Trophoblast cell (in vitro differentiated cells and primary cell): ENCODE measurements at regions not wholly inside any gene's neighbourhood (a gene's known extent, or its start where the extent isn't known, plus 50 kb on each side); places are given as distances from the start of the nearest gene placed in this dataset.

Experiments used
- DNase-seq, 2 donors: peaks; one replicate each; pipeline ENCODE4 v3.0.0-alpha.2; 2016
- H2AFZ ChIP-seq: 2 replicates; pipeline ENCODE4 v1.6.1; 2013; ENCODE audit warnings: low read length, moderate library complexity, mild to moderate bottlenecking; ENCODE audit not compliant: insufficient read depth, poor library complexity
- H2AK5ac ChIP-seq: 2 replicates; pipeline ENCODE4 v1.6.1; 2013; ENCODE audit warnings: mild to moderate bottlenecking, low read length
- H2BK120ac ChIP-seq: 2 replicates; pipeline ENCODE4 v1.6.1; 2013; ENCODE audit warnings: low read length, mild to moderate bottlenecking, moderate library complexity; ENCODE audit not compliant: insufficient read depth, poor library complexity
- H2BK12ac ChIP-seq: 2 replicates; pipeline ENCODE4 v1.6.1; 2013; ENCODE audit warnings: mild to moderate bottlenecking, low read length, moderate library complexity
- H2BK5ac ChIP-seq: 2 replicates; pipeline ENCODE4 v1.6.1; 2013; ENCODE audit warnings: low read length, low read depth, moderate library complexity, mild to moderate bottlenecking; ENCODE audit not compliant: poor library complexity
- H3K14ac ChIP-seq: 2 replicates; pipeline ENCODE4 v1.6.1; 2013; ENCODE audit warnings: mild to moderate bottlenecking, low read length
- H3K18ac ChIP-seq: 2 replicates; pipeline ENCODE4 v1.6.1; 2013; ENCODE audit warnings: mild to moderate bottlenecking, low read length
- H3K23ac ChIP-seq: 2 replicates; pipeline ENCODE4 v1.6.1; 2013; ENCODE audit warnings: low read length
- H3K27ac ChIP-seq: 2 replicates; pipeline ENCODE4 v1.5.1; 2013; ENCODE audit warnings: low read depth, mild to moderate bottlenecking, inconsistent platforms, low read length, moderate library complexity
- H3K27me3 ChIP-seq: 2 replicates; pipeline ENCODE4 v1.6.1; 2013; ENCODE audit warnings: inconsistent platforms, mild to moderate bottlenecking, low read length, moderate library complexity; ENCODE audit not compliant: insufficient read depth
- H3K36me3 ChIP-seq, 2 experiments: 1 replicate in 1 of 2; 2 replicates in 1 of 2; pipeline ENCODE4 v1.6.1; 2013; ENCODE audit warnings: low read length in 2 of 2, mild to moderate bottlenecking in 2 of 2, moderate library complexity in 1 of 2; ENCODE audit not compliant: insufficient read depth in 2 of 2, control insufficient read depth in 1 of 2
- H3K4ac ChIP-seq: 2 replicates; pipeline ENCODE4 v1.6.1; 2013; ENCODE audit warnings: low read depth, mild to moderate bottlenecking, low read length, moderate library complexity
- H3K4me1 ChIP-seq, 2 experiments: 1 replicate in 1 of 2; 2 replicates in 1 of 2; pipeline ENCODE4 v1.6.1; 2013; ENCODE audit warnings: low read length in 2 of 2, mild to moderate bottlenecking in 2 of 2, moderate library complexity in 1 of 2; ENCODE audit not compliant: insufficient read depth in 2 of 2, control insufficient read depth in 1 of 2
- H3K4me2 ChIP-seq: 2 replicates; pipeline ENCODE4 v1.6.1; 2013; ENCODE audit warnings: inconsistent platforms, mild to moderate bottlenecking, low read length, moderate library complexity
- H3K4me3 ChIP-seq: 2 replicates; pipeline ENCODE4 v1.5.1; 2013; ENCODE audit warnings: mild to moderate bottlenecking, low read depth, low read length, inconsistent platforms
- H3K79me1 ChIP-seq: one replicate; pipeline ENCODE4 v1.6.1; 2013; ENCODE audit warnings: low read length
- H3K79me2 ChIP-seq: 2 replicates; pipeline ENCODE4 v1.6.1; 2013; ENCODE audit warnings: low read length, mild to moderate bottlenecking; ENCODE audit not compliant: control insufficient read depth, insufficient read depth, poor library complexity
- H3K9ac ChIP-seq: 2 replicates; pipeline ENCODE4 v1.6.1; 2013; ENCODE audit warnings: mild to moderate bottlenecking, low read length
- H3K9me3 ChIP-seq: 2 replicates; pipeline ENCODE4 v1.6.1; 2013; ENCODE audit warnings: low read depth, mild to moderate bottlenecking, control low read depth, inconsistent platforms, low read length; ENCODE audit not compliant: insufficient read depth
- H4K12ac ChIP-seq: 2 replicates; pipeline ENCODE4 v1.6.1; 2013; ENCODE audit warnings: low read depth, mild to moderate bottlenecking, low read length, moderate library complexity
- H4K8ac ChIP-seq: 2 replicates; pipeline ENCODE4 v1.6.1; 2013; ENCODE audit warnings: low read depth, mild to moderate bottlenecking, low read length, moderate library complexity
- H4K91ac ChIP-seq: one replicate; pipeline ENCODE4 v1.6.1; 2013; ENCODE audit warnings: low read depth, mild to moderate bottlenecking, low read length, moderate library complexity
- WGBS: extraction: QIAGEN DNeasy Blood & Tissue Kit; methylation state at CpG from one replicate; pipeline ENCODE4 v1.1.7; 2013; ENCODE audit warnings: missing lambda C conversion rate; ENCODE audit not compliant: insufficient read length, insufficient coverage; ENCODE audit errors: extremely low coverage; 5-methylcytosine and 5-hydroxymethylcytosine counted together

DNA sequence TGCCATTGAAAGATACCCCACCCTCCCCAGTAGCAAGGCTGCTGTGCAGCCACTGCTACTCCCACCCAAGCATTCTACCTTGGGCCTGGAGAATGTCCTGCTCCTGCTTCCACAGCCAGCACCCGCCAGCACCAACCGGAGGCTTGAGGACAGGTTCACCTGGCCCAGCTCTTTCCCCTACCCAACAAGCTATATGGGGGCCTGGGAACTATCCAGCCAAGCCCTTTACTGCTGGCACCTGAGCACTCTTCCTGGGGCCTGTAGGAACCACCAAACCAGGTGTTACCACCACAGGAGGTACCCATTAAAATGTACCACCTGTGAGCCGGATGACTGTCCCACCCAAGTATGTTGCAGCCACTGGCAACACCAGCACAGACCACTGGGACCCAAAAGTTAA lies 86.1 kb upstream of the GHR start:
- no peak overlapping the region for H4K8ac ChIP-seq
- no peak overlapping the region for H3K4me3 ChIP-seq
- no peak overlapping the region for H2BK12ac ChIP-seq
- no peak overlapping the region for H4K91ac ChIP-seq
- no peak overlapping the region for H3K18ac ChIP-seq
- no peak overlapping the region for H3K4ac ChIP-seq
- no peak overlapping the region for H2AK5ac ChIP-seq
- H2AFZ ChIP-seq = no peak overlapping the region
- H3K79me1 ChIP-seq = no peaks in the 10 kb centered on the region
- no peaks in the 10 kb centered on the region for H3K27me3 ChIP-seq
- peaks cover 5% of the 10 kb centered on the region for H3K9me3 ChIP-seq
- H3K36me3 ChIP-seq = no peaks in the 10 kb centered on the region
- H2BK5ac ChIP-seq = no peak overlapping the region
- H3K23ac ChIP-seq = no peak overlapping the region
- no peak overlapping the region for H4K12ac ChIP-seq
- no peak overlapping the region for H2BK120ac ChIP-seq
- H3K79me2 ChIP-seq = no peaks in the 10 kb centered on the region
- H3K4me1 ChIP-seq = no peaks in the 10 kb centered on the region
- no peak for DNase-seq
- H3K27ac ChIP-seq = no peak overlapping the region
- no CpG with 5 or more reads among the region's 3 CpGs for WGBS
- H3K14ac ChIP-seq = no peak overlapping the region
- H3K9ac ChIP-seq = no peak overlapping the region
- no peak overlapping the region for H3K4me2 ChIP-seq

DNA sequence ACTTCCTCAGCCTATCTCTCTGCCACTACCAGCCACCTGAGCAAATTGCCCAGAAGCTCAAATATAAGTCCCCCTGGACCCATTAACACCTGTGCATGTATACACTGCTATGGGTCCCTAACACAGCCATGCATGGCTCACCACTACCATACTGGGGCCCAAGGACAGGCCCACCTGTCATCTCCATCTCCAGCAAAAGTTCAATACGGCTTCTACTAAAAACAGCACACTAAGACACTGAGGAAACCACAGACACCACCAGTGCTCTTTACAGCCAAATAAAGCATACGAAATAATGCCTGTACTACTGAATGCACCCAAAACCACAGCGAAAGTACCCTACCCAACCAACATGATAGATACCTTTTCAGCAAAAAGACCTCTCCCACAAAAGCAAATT lies 85.6 kb upstream of the GHR start:
- H3K23ac ChIP-seq = no peak overlapping the region
- H3K4me3 ChIP-seq = no peak overlapping the region
- H3K27ac ChIP-seq = no peak overlapping the region
- H3K9me3 ChIP-seq = peaks cover 5% of the 10 kb centered on the region
- H3K9ac ChIP-seq = no peak overlapping the region
- H3K14ac ChIP-seq = no peak overlapping the region
- no peak overlapping the region for H3K4me2 ChIP-seq
- no peaks in the 10 kb centered on the region for H3K79me2 ChIP-seq
- H3K4me1 ChIP-seq = no peaks in the 10 kb centered on the region
- H3K4ac ChIP-seq = no peak overlapping the region
- WGBS = no CpG with 5 or more reads among the region's 3 CpGs
- no peaks in the 10 kb centered on the region for H3K27me3 ChIP-seq
- H4K8ac ChIP-seq = no peak overlapping the region
- H4K12ac ChIP-seq = no peak overlapping the region
- no peak for DNase-seq
- no peak overlapping the region for H2AFZ ChIP-seq
- H3K36me3 ChIP-seq = no peaks in the 10 kb centered on the region
- H2BK120ac ChIP-seq = no peak overlapping the region
- H2BK5ac ChIP-seq = no peak overlapping the region
- no peak overlapping the region for H2BK12ac ChIP-seq
- no peak overlapping the region for H4K91ac ChIP-seq
- no peak overlapping the region for H3K18ac ChIP-seq
- H3K79me1 ChIP-seq = no peaks in the 10 kb centered on the region
- no peak overlapping the region for H2AK5ac ChIP-seq

DNA sequence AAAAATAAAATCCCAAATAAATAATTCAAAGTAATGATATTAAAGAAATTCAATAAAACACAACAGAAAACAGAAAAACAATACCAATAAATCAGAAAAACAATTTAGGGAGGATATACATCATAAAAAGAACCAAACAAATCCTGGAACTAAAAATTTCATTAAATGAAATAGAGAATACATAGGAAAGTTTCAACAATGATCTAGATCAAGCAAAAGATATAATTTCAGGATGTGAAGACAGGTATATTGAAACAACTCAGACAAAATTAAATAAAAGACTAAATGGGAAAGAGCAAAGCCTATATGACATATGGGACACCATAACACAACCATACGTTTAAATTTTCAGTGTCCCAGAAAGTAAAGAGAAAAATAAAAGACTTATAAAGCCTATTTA lies 85.1 kb upstream of the GHR start:
- no peak overlapping the region for H4K8ac ChIP-seq
- H2BK120ac ChIP-seq = no peak overlapping the region
- no peak overlapping the region for H3K4me2 ChIP-seq
- no peak overlapping the region for H2BK5ac ChIP-seq
- no peak overlapping the region for H4K91ac ChIP-seq
- no peak overlapping the region for H3K27ac ChIP-seq
- H3K4me3 ChIP-seq = no peak overlapping the region
- no peaks in the 10 kb centered on the region for H3K27me3 ChIP-seq
- no peak overlapping the region for H2AFZ ChIP-seq
- no peak overlapping the region for H3K9ac ChIP-seq
- H3K4ac ChIP-seq = no peak overlapping the region
- H3K79me1 ChIP-seq = no peaks in the 10 kb centered on the region
- H3K9me3 ChIP-seq = peaks cover 5% of the 10 kb centered on the region
- H3K14ac ChIP-seq = no peak overlapping the region
- H3K18ac ChIP-seq = no peak overlapping the region
- no peak for DNase-seq
- no peaks in the 10 kb centered on the region for H3K79me2 ChIP-seq
- WGBS = no CpG with 5 or more reads among the region's 1 CpG
- H3K4me1 ChIP-seq = no peaks in the 10 kb centered on the region
- no peaks in the 10 kb centered on the region for H3K36me3 ChIP-seq
- no peak overlapping the region for H3K23ac ChIP-seq
- H2BK12ac ChIP-seq = no peak overlapping the region
- H4K12ac ChIP-seq = no peak overlapping the region
- no peak overlapping the region for H2AK5ac ChIP-seq

DNA sequence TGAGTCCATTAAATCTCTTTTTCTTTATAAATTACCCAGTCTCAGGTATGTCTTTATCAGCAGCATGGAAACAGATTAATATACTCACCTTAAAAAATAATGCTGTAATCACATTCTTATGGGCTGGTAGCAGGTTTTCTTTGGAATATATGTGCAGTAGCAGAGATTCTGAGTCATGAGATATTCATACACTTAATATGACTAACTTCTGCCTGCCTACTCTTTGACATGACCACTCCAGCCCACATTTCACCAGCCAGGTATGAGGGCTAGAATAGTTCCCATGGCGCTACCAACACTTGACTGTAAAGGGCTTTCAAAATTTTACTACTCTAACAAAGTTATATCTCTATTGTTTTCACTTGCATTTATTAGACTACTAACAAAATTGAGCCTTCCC lies 74.1 kb upstream of the GHR start:
- no CpG with 5 or more reads among the region's 1 CpG for WGBS
- no peak overlapping the region for H3K4me3 ChIP-seq
- H3K9me3 ChIP-seq = peaks cover 10% of the 10 kb centered on the region
- no peaks in the 10 kb centered on the region for H3K36me3 ChIP-seq
- no peak overlapping the region for H4K12ac ChIP-seq
- H4K8ac ChIP-seq = no peak overlapping the region
- no peak overlapping the region for H3K14ac ChIP-seq
- H3K18ac ChIP-seq = no peak overlapping the region
- no peak overlapping the region for H2BK5ac ChIP-seq
- H2AK5ac ChIP-seq = no peak overlapping the region
- no peak overlapping the region for H2AFZ ChIP-seq
- H3K4me2 ChIP-seq = no peak overlapping the region
- peak in 1 of 2 donors; percentile 12 for DNase-seq
- no peak overlapping the region for H2BK12ac ChIP-seq
- H3K79me2 ChIP-seq = no peaks in the 10 kb centered on the region
- H2BK120ac ChIP-seq = no peak overlapping the region
- no peak overlapping the region for H4K91ac ChIP-seq
- H3K9ac ChIP-seq = no peak overlapping the region
- no peak overlapping the region for H3K23ac ChIP-seq
- H3K27ac ChIP-seq = no peak overlapping the region
- no peaks in the 10 kb centered on the region for H3K27me3 ChIP-seq
- no peaks in the 10 kb centered on the region for H3K4me1 ChIP-seq
- no peaks in the 10 kb centered on the region for H3K79me1 ChIP-seq
- H3K4ac ChIP-seq = no peak overlapping the region
